Stimulated activated naive CD8-positive, alpha-beta T cell treated with anti-CD3 and anti-CD28 coated beads, Interleukin-15, Interleukin-2, amounts not matched to agents 100 U/mL and 50 U/mL, for 24 hours (primary cell): ENCODE measurements at regions not wholly inside any gene's neighbourhood (a gene's known extent, or its start where the extent isn't known, plus 50 kb on each side); places are given as distances from the start of the nearest gene placed in this dataset.

Experiments used
- ATAC-seq: fragments of 150-1000 bp; cut with Tn5 transposase; one replicate; pipeline ENCODE4 v1.10.0; 2021
- DNase-seq: peaks from one replicate; pipeline ENCODE4 v3.0.0; 2021

- DNase-seq (no peak), ATAC-seq (no peak)
Observed at GRCh38 chr2:41488888-41489287, 558.9 kb upstream of the PKDCC start.

- no peak for DNase-seq
- no peak for ATAC-seq
Observed at GRCh38 chr2:41489638-41490037, 558.2 kb upstream of the PKDCC start.

DNA sequence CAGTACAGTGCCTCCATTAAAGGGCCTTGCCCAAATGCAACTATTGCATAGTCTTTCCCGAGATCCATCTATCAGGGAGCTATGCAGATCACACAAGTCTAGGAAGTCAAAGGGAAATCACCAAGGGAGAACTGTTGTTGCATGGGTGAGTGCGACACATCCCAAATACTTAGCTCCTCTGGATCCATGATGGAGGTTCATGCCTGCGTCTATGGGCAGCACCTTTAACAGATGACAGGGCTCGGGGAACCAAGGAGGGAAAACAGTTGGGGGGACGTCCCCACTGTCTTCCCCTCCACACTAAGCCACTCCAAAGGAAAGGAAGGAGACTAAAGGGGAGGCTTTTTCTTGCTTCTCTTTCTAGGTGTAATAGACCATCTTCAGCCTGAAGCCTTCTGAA is 552.8 kb upstream of the PKDCC start:
- ATAC-seq (no peak), DNase-seq (no peak)

- no peak for DNase-seq
- ATAC-seq, result no peak
Observed at GRCh38 chr2:41496908-41497307, 550.9 kb upstream of the PKDCC start.

- DNase-seq, result no peak
- ATAC-seq, result no peak
Observed at GRCh38 chr2:41498781-41499180, 549.0 kb upstream of the PKDCC start.

GRCh38 chr2:41500895-41501294 is 546.9 kb upstream of the PKDCC start:
- DNase-seq (no peak), ATAC-seq (no peak)

DNA sequence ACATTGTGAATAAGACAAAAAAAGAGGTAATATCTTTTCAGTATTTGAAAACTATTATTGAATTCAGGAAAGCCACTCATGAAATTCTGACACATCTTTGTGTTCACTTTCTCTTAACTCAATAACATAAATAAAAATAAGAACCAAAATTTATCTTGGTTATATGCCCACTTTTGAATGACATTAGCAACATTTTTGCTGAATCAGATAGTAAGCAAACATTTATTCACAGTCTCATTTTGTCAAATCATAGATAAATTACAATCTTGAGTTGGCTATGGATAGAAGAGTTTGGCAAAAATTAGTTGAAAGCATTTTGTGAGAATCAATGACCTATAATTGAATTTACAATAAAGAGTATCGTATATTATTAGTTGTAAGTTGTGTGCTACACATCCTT is 545.1 kb upstream of the PKDCC start:
- DNase-seq (no peak), ATAC-seq (no peak)

DNA sequence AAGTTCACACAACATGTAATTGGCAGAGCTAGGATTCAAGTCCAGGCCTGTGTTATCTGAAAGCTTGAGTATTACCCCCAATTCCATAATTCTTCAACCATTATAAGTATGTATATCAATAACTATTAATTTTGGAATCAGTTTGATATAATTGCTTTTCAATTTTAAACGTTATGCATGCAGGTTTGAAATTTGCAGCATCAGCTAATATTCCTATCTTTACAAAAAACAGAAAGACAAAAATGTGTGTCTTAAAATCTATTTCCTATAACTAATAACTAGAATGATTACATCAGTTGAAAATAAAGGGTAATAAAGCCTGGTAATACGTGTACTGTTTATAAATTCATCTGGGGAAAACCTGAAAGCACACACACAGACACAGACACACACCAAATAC is 543.3 kb upstream of the PKDCC start:
- ATAC-seq (no peak), DNase-seq (no peak)

GRCh38 chr2:41510108-41510507 is 537.7 kb upstream of the PKDCC start:
- DNase-seq, result no peak
- no peak for ATAC-seq

- ATAC-seq, result no peak
- DNase-seq, result no peak
Observed at GRCh38 chr2:41521211-41521610, 526.6 kb upstream of the PKDCC start.

- ATAC-seq, result no peak
Observed at GRCh38 chr2:41527525-41528323, 520.1 kb upstream of the PKDCC start.

DNA sequence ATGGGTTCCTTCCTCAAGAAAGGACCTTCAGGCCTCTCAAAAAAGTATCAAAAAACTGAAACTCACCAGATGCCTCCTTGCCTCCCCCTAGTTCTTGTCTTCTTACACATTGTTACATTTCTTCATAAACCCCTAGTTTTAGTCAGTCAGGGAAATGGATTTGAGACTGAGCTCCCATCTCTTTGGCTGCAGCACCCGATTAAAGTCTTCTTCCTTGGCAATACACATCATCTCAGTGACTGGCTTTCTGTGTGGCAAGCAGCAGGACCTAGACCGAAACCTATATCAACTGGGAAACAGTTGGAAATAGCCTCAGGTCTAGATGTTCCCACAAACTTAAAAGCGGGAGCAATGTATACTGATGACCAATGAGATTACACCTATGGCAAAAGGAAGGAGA is 512.2 kb upstream of the PKDCC start:
- ATAC-seq (no peak), DNase-seq (no peak)

More at GRCh38 chr2:41527525-41528323, 520.1 kb upstream of the PKDCC start:
- DNase-seq, result no peak

GRCh38 chr2:41540272-41540998 is 507.4 kb upstream of the PKDCC start:
- ATAC-seq (no peak), DNase-seq (no peak)

DNA sequence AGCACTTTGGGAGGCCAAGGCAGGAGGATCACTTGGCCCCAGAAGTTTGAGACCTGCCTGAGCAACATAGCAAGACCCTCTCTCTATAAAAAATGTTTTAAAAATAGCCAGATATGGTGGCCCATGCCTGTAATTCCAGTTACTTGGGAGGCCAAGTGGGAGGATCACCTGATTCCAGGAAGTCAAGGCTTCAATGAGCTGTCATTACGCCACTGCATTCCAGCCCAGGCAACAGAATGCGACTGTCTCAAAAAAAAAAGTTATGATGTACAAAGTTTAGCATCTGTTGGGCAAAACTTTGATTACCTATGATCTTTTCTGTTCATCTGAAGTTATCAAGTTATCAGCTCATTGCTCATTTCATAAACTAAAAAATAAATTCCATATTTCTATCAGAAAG is 504.1 kb upstream of the PKDCC start:
- ATAC-seq (no peak), DNase-seq (no peak)

DNA sequence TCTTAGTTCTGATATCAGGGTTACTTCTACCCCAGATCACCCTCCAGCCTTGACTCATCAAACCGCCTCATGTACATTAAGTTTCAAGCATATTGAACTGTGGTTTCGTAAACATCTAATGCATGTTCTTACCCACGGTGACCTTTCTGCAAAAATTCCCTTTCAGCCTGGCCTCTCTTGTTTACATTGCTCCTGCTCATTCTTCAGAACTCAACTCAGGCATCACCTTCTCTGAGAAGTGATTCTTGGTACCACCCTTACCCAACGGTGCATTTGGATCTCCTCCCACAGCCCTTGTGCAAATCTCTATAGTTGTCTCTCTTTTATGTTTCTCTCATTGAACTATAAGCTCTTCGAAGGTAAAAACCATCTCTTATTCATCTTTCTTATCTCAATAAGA is 503.1 kb upstream of the PKDCC start:
- ATAC-seq (no peak), DNase-seq (no peak)

DNA sequence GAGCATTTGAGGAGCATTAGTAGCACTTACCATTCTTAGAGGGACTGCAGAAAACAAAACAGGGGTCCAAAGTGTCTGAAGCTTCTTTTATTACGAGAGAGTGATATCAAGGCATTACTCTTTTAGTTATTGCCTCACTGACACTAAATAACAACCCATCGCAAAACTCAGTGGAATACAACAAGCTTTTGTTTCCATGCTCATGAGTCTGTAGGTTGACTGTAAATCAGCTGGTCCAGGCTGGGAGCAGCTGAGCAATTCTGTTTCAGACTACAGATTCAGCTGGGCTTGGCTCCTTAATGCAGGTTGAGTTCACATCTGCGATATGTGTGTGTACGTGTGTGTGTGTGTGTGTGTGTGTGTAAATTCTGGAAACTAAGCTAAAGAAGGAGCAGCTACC is 501.8 kb upstream of the PKDCC start:
- DNase-seq, result no peak
- no peak for ATAC-seq

- ATAC-seq, result no peak
Observed at GRCh38 chr2:41568648-41569047, 479.2 kb upstream of the PKDCC start.

GRCh38 chr2:41572154-41572553 is 475.7 kb upstream of the PKDCC start:
- DNase-seq, result no peak
- no peak for ATAC-seq

More at GRCh38 chr2:41568648-41569047, 479.2 kb upstream of the PKDCC start:
- no peak for DNase-seq

DNA sequence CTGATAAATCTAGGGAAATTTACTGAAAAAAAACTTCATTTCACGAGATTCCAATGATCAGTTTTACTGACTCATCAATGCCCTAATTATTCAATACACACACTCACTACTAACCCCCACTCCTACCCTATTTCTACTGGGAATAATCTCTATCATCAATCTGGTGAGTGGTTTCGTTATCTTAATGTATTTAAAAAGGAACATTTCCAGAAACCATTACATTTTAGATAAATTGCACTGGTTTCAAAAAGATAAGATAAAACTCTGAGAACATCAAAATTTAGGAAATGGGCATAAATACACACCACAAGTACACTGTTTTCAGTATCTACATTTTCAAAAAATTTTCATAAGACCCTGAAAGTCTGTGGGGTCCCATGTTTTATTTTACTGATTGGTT is 471.4 kb upstream of the PKDCC start:
- no peak for ATAC-seq
- no peak for DNase-seq

DNA sequence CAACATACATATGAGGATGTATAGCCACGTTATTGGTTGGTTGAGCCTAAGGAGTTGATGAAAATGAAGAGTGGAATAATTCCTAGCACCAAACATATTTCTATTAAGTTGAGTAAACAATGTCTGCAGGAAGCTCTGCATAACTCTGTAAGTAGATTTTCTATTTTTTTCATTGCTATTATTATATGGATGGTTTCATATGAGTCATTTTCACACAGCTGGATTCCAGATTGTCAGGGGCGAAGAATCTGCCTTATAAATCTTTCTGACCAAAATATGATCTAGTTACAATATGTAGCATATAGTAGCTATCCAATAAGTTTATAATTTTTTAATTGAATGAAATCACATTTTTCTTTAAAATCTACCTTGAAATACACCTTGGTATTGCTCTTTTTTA is 468.0 kb upstream of the PKDCC start:
- no peak for DNase-seq
- ATAC-seq, result no peak

DNA sequence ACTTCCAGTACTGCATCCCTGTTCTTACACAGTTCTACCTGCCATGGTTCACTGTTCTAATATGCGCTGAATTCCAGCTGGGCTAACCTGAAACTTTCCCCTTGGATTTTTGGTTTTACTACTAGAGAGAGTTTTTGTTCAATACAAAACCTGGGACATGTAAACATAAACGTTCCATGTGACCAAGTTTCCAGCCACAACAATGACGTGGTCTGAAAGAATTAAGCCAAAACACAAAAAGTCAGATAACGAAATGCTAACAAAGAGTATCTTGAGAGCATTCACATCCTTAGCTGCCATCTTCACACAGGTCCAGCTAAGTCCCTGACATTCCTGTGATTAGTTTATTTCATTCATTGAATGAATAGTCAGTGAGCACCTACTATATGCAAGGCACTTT is 467.0 kb upstream of the PKDCC start:
- no peak for DNase-seq
- ATAC-seq, result no peak

- DNase-seq, result no peak
- ATAC-seq, result no peak
Observed at GRCh38 chr2:41595240-41595639, 452.6 kb upstream of the PKDCC start.

GRCh38 chr2:41597680-41598079 is 450.1 kb upstream of the PKDCC start:
- ATAC-seq, result no peak

More at GRCh38 chr2:41597680-41598079, 450.1 kb upstream of the PKDCC start:
- no peak for DNase-seq
